ENCODE measurements at regions not wholly inside any gene's neighbourhood (a gene's known extent, or its start where the extent isn't known, plus 50 kb on each side); places are given as distances from the start of the nearest gene placed in this dataset.

DNA sequence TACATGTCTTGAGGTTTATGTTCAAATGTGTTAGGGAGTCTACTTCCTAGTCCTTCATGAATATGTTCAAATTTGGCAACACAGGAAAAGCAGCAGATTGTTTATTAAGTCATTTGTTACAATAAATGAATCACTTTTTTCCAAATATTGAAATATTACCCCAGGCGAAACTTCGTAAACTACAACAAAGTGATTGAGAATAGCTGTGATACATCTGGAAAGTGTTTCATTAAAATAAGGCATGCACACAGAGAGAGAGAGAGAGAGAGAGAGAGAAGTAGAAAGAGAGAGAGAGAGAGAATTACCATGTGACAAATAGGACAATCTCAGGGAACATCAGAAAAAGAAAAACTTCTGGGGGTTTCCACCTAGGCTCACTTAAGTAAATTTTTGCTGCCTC is 363.1 kb upstream of the PTCHD4 start:
- Histone ChIP-seq H3K27me3 (ENCODE audit: insufficient read depth, low read length) (no peaks in the 10 kb centered on the region), H3K9ac (ENCODE audit: low read length) (no peak overlapping the region), H3K4me1 (ENCODE audit: insufficient read depth, low read length, severe bottlenecking) (no peaks in the 10 kb centered on the region), H3K27ac (ENCODE audit: low read depth, low read length, poor library complexity, severe bottlenecking) (no peak overlapping the region), H3K79me2 (ENCODE audit: insufficient read depth, low read length) (no peaks in the 10 kb centered on the region), H3K36me3 (ENCODE audit: insufficient read depth, low read length) (no peaks in the 10 kb centered on the region), H3F3A (ENCODE audit: insufficient read depth, low read length) (no peaks in the 10 kb centered on the region), H3K9me3 (ENCODE audit: low read length) (no peaks in the 10 kb centered on the region), H3K4me3 (ENCODE audit: low read depth, low read length, poor library complexity, severe bottlenecking) (no peak overlapping the region), H3K9me2 (ENCODE audit: low read depth, low read length) (no peaks in the 10 kb centered on the region), H3K4me2 (ENCODE audit: low read length) (no peak overlapping the region), H4K20me1 (ENCODE audit: insufficient read depth, low read length) (no peaks in the 10 kb centered on the region), H2AFZ (ENCODE audit: low read length) (no peak overlapping the region)
- TF ChIP-seq, protein P1, sequence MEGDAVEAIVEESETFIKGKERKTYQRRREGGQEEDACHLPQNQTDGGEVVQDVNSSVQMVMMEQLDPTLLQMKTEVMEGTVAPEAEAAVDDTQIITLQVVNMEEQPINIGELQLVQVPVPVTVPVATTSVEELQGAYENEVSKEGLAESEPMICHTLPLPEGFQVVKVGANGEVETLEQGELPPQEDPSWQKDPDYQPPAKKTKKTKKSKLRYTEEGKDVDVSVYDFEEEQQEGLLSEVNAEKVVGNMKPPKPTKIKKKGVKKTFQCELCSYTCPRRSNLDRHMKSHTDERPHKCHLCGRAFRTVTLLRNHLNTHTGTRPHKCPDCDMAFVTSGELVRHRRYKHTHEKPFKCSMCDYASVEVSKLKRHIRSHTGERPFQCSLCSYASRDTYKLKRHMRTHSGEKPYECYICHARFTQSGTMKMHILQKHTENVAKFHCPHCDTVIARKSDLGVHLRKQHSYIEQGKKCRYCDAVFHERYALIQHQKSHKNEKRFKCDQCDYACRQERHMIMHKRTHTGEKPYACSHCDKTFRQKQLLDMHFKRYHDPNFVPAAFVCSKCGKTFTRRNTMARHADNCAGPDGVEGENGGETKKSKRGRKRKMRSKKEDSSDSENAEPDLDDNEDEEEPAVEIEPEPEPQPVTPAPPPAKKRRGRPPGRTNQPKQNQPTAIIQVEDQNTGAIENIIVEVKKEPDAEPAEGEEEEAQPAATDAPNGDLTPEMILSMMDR (IDR thresholded peaks at IDR 0.05; ENCODE audit: low read length), result no peak
- no peak for TF ChIP-seq EZH2 (IDR thresholded peaks at IDR 0.05; ENCODE audit: borderline replicate concordance, low read length)

DNA sequence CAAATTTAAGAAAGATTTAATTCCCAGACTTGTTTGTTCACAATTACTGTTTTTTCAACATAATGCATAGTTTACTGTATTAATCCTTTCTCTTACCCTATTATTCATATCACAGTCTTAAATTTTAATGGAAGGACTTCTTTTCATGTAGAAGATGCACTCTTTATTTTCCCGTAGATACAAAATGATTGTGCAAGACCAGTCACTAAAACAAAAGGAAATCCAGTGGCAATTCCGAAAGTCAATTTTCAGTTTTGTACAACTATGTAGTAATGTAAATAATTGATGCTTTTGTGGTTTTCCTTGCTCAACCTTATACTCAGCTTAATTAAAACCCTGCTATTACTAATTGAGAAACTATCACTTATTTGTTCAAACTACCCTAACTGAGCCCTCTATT is 361.5 kb upstream of the PTCHD4 start:
- no peak for TF ChIP-seq EZH2 (IDR thresholded peaks at IDR 0.05; ENCODE audit: borderline replicate concordance, low read length)
- TF ChIP-seq, protein P1 (IDR thresholded peaks at IDR 0.05; ENCODE audit: low read length), result no peak
- Histone ChIP-seq H3F3A (ENCODE audit: insufficient read depth, low read length) (no peaks in the 10 kb centered on the region), H3K4me1 (ENCODE audit: insufficient read depth, low read length, severe bottlenecking) (no peaks in the 10 kb centered on the region), H3K9me2 (ENCODE audit: low read depth, low read length) (no peaks in the 10 kb centered on the region), H3K79me2 (ENCODE audit: insufficient read depth, low read length) (no peaks in the 10 kb centered on the region), H3K36me3 (ENCODE audit: insufficient read depth, low read length) (no peaks in the 10 kb centered on the region), H4K20me1 (ENCODE audit: insufficient read depth, low read length) (no peaks in the 10 kb centered on the region), H3K4me3 (ENCODE audit: low read depth, low read length, poor library complexity, severe bottlenecking) (no peak overlapping the region), H3K9me3 (ENCODE audit: low read length) (no peaks in the 10 kb centered on the region), H3K4me2 (ENCODE audit: low read length) (no peak overlapping the region), H3K9ac (ENCODE audit: low read length) (no peak overlapping the region), H2AFZ (ENCODE audit: low read length) (no peak overlapping the region), H3K27ac (ENCODE audit: low read depth, low read length, poor library complexity, severe bottlenecking) (no peak overlapping the region), H3K27me3 (ENCODE audit: insufficient read depth, low read length) (no peaks in the 10 kb centered on the region)

DNA sequence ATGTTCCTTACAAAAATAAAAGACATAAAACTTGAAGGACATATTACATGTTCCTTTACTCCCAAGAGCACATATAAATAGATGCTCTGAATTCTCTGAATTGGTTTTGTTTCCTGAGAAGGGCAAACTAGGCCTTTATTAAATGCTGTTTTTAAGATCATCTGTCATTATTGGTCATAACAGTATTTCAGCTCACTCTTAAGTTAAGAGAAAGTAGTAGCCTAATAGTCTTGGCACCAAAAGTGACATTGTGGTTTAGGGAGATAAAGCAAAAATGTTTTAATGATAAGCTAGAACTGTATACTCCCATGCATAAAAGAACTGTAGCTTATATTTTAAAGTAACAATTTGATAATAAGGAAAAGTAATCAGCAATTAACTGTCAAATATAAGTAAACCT is 361.1 kb upstream of the PTCHD4 start:
- no peaks in the 10 kb centered on the region for H3K4me1 ChIP-seq (ENCODE audit: insufficient read depth, low read length, severe bottlenecking)
- H3K9me2 ChIP-seq (ENCODE audit: low read depth, low read length), result no peaks in the 10 kb centered on the region
- no peaks in the 10 kb centered on the region for H4K20me1 ChIP-seq (ENCODE audit: insufficient read depth, low read length)
- H3K9me3 ChIP-seq (ENCODE audit: low read length), result no peaks in the 10 kb centered on the region
- no peaks in the 10 kb centered on the region for H3F3A ChIP-seq (ENCODE audit: insufficient read depth, low read length)
- H3K9ac ChIP-seq (ENCODE audit: low read length), result no peak overlapping the region
- H3K4me2 ChIP-seq (ENCODE audit: low read length), result no peak overlapping the region
- H3K4me3 ChIP-seq (ENCODE audit: low read depth, low read length, poor library complexity, severe bottlenecking), result no peak overlapping the region
- TF ChIP-seq EZH2 (IDR thresholded peaks at IDR 0.05; ENCODE audit: borderline replicate concordance, low read length), result no peak
- TF ChIP-seq, protein P1 (IDR thresholded peaks at IDR 0.05; ENCODE audit: low read length), result no peak
- H3K27ac ChIP-seq (ENCODE audit: low read depth, low read length, poor library complexity, severe bottlenecking), result no peak overlapping the region
- no peak overlapping the region for H2AFZ ChIP-seq (ENCODE audit: low read length)
- H3K27me3 ChIP-seq (ENCODE audit: insufficient read depth, low read length), result no peaks in the 10 kb centered on the region
- no peaks in the 10 kb centered on the region for H3K36me3 ChIP-seq (ENCODE audit: insufficient read depth, low read length)
- H3K79me2 ChIP-seq (ENCODE audit: insufficient read depth, low read length), result no peaks in the 10 kb centered on the region

All from OCI-LY1 (cell line).